ENCODE measurements at regions not wholly inside any gene's neighbourhood (a gene's known extent, or its start where the extent isn't known, plus 50 kb on each side); places are given as distances from the start of the nearest gene placed in this dataset.

- H3K9me3 ChIP-seq, result no peaks in the 10 kb centered on the region
- H3K4me3 ChIP-seq, result no peak overlapping the region
- H3K27me3 ChIP-seq, result no peaks in the 10 kb centered on the region
- H3K36me3 ChIP-seq, result no peaks in the 10 kb centered on the region
- H3K27ac ChIP-seq, result no peak overlapping the region
- H3K9ac ChIP-seq (ENCODE audit: low read depth in 2 of 2, low read length in 2 of 2), result no peak overlapping the region
- intact Hi-C loops (cut with DNase I), result no loop called here
- no peak for TF ChIP-seq CTCF (IDR thresholded peaks at IDR 0.05)
- no peak for DNase-seq
- H3K4me1 ChIP-seq, result no peaks in the 10 kb centered on the region
Observed at GRCh38 chr18:53887447-53887846, 337.0 kb downstream of the MBD2 start.

DNA sequence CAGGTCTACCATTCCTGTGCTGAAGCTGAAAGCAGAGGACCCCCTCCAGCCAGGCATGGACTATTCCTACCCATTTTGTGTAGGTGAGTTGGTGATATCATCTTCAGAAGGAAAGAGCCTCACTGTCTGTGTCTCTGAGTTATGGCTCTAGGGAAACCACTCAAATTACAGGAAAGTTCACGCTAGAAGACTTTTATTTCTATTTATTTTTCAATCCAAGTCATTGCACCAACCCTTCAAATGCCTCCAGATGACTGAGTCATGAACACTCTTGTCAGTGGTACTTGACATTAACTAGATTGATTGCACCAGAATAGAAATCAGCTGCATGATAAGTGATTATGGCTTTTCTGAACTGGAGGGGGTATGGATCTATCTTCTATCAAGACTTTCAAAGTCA, 338.4 kb downstream of the MBD2 start:
- no peak for DNase-seq
- Histone ChIP-seq H3K36me3 (no peaks in the 10 kb centered on the region), H3K4me1 (no peaks in the 10 kb centered on the region), H3K9ac (ENCODE audit: low read depth in 2 of 2, low read length in 2 of 2) (no peak overlapping the region), H3K9me3 (no peaks in the 10 kb centered on the region), H3K4me3 (no peak overlapping the region), H3K27me3 (no peaks in the 10 kb centered on the region), H3K27ac (no peak overlapping the region)
- intact Hi-C loops (cut with DNase I), result no loop called here
- no peak for TF ChIP-seq CTCF (IDR thresholded peaks at IDR 0.05)

DNA sequence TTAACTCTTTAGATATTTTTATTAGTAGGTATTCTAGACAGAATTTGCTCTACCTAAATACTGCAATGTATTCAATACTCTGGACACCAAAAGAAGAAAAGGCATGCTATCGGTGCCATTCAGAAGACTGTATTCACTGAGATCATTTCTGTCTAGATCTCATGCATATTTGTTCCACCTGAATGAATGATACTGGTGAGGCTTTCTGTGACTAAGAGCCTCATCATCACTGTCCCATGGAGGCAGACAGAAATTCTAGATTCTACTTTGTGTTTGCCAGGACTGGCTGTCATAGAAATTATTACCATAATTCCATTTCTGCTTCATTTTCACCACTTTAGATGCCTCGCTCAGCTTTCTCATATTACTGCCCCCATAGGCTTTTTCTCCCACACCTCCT, 340.7 kb downstream of the MBD2 start:
- Histone ChIP-seq H3K27ac (no peak overlapping the region), H3K9ac (ENCODE audit: low read depth in 2 of 2, low read length in 2 of 2) (no peak overlapping the region), H3K4me1 (no peaks in the 10 kb centered on the region), H3K4me3 (no peak overlapping the region), H3K27me3 (no peaks in the 10 kb centered on the region), H3K36me3 (no peaks in the 10 kb centered on the region), H3K9me3 (no peaks in the 10 kb centered on the region)
- intact Hi-C loops (cut with DNase I), result no loop called here
- TF ChIP-seq CTCF (IDR thresholded peaks at IDR 0.05), result no peak
- DNase-seq, result no peak

- Histone ChIP-seq H3K36me3 (no peaks in the 10 kb centered on the region), H3K9me3 (no peaks in the 10 kb centered on the region), H3K27me3 (no peaks in the 10 kb centered on the region), H3K4me3 (no peak overlapping the region), H3K9ac (ENCODE audit: low read depth in 2 of 2, low read length in 2 of 2) (no peak overlapping the region), H3K27ac (no peak overlapping the region), H3K4me1 (no peaks in the 10 kb centered on the region)
- no peak for TF ChIP-seq CTCF (IDR thresholded peaks at IDR 0.05)
- no peak for DNase-seq
- intact Hi-C loops (cut with DNase I), result no loop called here
Observed at GRCh38 chr18:53874103-53874502, 350.4 kb downstream of the MBD2 start.

DNA sequence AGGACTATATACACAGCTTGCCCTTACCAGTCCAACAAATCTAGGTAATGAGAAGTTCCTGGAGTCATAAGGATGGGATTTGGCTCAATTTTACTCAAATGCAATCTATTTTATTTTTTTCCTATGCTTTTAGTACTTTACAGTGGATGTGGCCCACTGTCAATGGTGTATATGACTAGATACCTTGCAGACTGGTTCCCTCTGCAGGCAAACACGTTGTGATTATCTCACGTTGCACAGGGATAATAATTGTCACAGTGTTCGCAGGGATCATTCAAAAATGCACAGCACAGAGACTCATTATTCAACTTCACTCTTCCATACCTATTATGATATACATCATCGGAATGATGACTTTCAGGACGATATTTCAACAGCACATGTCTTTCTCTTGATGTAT, 359.7 kb downstream of the MBD2 start:
- Histone ChIP-seq H3K9me3 (no peaks in the 10 kb centered on the region), H3K4me3 (no peak overlapping the region), H3K9ac (ENCODE audit: low read depth in 2 of 2, low read length in 2 of 2) (no peak overlapping the region), H3K36me3 (no peaks in the 10 kb centered on the region), H3K4me1 (no peaks in the 10 kb centered on the region), H3K27ac (no peak overlapping the region), H3K27me3 (no peaks in the 10 kb centered on the region)
- no peak for TF ChIP-seq CTCF (IDR thresholded peaks at IDR 0.05)
- no peak for DNase-seq
- intact Hi-C loops (cut with DNase I), result loop anchor here (5.0 kb wide), 1 partner anchor 167 kb away; no protein-coding TSS in a partner anchor

GRCh38 chr18:53862921-53863320, 361.5 kb downstream of the MBD2 start:
- no peaks in the 10 kb centered on the region for H3K27me3 ChIP-seq
- H3K36me3 ChIP-seq, result no peaks in the 10 kb centered on the region
- H3K4me3 ChIP-seq, result no peak overlapping the region
- intact Hi-C loops (cut with DNase I), result loop anchor here (5.0 kb wide), 1 partner anchor 166 kb away; no protein-coding TSS in a partner anchor
- no peaks in the 10 kb centered on the region for H3K4me1 ChIP-seq
- no peaks in the 10 kb centered on the region for H3K9me3 ChIP-seq
- no peak overlapping the region for H3K9ac ChIP-seq (ENCODE audit: low read depth in 2 of 2, low read length in 2 of 2)
- no peak for DNase-seq
- no peak overlapping the region for H3K27ac ChIP-seq
- TF ChIP-seq CTCF (IDR thresholded peaks at IDR 0.05), result no peak

All from colonic mucosa (tissue), 4 donors.